HG03097 (cell line): ENCODE measurements at regions not wholly inside any gene's neighbourhood (a gene's known extent, or its start where the extent isn't known, plus 50 kb on each side); places are given as distances from the start of the nearest gene placed in this dataset.
"Not testable (repeated sequence)": the region's sequence is repeated elsewhere in the genome, so short reads cannot be mapped to it uniquely, and the experiment has no call there.

Source experiments
- ATAC-seq: cut with Tn5 transposase; IDR thresholded peaks from one replicate; pipeline ENCODE4 v1.9.1; 2021; ENCODE audit not compliant: unreplicated experiment, low FRiP score

DNA sequence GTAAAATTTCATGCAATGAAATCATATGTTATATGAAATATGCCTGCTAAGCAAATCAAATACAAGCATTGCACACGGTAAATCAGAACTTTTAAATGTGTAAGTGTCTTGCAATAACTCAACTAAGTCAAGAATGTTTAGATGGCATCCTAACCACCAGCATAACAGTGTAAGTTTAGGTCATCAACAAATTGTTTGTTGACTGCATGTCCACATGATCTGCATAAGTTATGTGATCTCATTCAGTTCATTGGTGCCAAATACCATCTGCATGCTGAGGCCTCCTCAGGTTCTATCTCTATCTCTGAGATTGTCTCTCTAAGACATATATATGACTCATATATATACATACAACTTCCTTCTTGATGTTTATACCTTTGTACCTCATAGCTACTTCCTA is 159.6 kb upstream of the STK32A start:
- no peak for ATAC-seq

DNA sequence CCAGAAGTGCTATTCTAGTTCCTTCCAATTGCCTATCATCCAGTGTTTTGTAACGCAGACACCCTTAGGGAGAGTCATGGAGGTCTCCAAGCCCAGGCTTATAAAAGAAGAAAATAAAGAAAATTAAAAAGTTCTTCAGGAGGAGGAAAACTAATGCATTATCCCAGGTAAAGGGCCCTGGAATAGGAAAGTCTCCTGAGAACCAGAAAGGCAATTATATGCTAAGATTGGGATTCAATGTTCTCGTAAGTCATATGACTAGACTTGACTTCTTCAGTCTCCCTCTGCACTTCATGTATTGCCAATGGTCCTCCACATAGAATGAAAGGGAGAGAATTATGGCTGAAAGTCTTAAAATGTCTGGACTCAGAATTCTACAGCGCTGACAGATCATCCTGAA is 154.4 kb upstream of the STK32A start:
- no peak for ATAC-seq

DNA sequence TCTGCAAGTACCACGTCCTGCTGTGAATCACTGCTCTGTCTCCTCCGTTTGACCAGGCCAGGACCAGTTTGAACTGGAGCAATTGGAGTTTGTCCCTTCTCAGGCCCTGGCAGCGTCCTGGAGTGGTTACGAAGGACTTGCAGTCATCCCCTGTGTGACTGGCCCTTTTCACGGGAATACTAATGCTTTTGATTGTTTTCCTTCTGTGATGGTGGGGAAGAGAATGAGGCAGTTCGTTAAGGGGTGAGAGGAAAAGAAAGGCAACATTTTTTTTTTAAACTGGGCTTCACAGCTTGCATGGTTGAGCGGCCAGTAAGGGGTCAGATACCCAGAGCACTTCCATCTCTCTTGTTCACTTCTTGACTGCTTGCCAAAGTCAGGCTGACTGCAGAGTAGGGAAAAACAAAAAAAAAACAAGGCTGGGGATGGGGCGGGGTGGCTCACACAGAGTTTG is 153.5 kb upstream of the STK32A start:
- ATAC-seq, result no peak

DNA sequence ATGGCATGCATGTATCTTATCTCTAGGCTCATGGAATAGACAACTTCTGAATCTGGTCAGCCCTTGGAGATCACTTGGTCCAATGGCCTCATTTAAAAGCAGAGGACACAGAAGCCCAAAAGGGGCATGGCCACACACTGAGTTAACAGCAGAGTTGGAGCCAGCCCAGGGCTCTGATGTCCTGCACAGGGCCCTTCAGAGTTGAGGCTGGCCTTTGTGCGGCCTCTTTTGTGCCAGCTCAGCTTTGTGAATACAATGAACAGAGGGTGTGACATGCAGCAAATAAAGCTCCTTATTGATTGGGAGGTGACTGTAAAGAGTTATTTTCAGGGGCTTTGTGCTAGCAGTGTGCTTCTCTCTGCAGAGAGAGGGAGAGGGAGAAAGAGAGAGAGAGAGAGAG is 150.1 kb upstream of the STK32A start:
- no peak for ATAC-seq

DNA sequence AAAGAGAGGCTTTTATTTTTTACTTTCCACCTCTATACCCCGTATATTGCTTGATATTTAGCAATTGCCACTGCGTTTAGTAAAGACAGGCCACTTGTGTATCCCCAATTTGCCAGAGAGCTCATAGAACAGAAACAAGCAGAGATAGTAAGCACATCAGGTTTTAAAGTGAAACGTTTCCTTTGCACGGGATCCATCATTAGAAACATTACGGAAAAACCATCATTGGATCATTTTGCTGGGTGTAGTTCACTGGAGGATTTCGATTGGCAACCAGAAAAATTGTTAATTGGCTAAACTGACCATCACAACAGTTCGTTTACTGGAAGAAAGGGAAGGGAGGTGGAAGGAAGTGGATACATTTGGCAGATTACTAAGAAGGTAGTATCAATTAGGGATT is 149.4 kb upstream of the STK32A start:
- ATAC-seq, result no peak

DNA sequence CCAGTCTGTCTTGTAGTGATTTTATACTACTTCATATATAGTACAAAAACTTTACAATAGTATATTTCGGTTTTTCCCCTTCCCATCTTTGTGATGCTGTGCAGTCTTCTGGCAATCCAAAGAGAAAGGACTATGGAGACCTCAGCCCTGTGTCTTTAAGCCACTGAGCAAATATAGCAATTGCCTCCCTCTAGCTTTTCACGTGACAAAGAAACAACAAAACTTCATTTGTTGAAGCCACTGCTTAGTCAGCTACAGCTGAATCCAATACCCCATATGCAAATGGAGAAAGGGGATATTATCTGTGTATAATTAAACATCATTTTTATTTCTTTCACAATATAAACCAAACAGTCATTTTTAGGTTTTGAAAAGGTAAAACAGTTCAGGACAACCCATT is 142.8 kb upstream of the STK32A start:
- no peak for ATAC-seq

DNA sequence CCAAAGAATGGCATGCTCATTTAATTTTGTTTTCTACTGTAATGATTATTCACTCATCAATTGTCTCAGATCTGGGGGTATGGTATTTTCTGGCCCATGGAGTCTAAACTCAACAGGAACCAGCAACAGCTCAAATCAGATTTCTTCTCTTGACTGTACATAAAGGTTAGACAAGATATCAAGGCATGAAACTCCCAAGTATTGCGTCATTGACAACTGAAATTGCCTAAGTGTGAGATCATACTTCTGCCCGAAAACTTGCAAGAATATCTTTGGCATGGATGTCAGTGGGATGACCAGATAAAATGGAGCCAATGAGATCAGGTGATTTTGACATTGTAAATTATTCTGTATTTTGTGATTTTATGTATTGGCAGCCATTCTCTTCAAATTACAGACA is 141.7 kb upstream of the STK32A start:
- no peak for ATAC-seq

DNA sequence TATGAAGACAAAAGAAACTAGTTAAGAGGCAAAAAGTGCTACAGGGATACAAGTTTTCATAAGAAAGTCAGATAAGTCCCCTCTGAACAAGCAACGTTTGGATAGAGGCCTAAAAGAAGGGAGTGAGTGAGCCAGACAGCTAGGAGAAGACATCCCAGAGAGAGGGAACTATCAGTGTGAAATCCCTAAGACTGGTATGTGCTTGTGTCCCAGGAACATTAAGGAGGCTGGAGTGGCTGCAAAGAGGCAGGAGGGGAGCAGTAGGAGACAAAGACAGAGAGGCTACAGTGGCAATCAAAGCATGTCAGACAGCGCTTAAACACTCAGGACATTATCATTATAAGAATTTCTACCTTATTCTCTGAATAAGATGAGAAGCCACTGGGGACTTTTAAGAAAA is 139.1 kb upstream of the STK32A start:
- ATAC-seq, result no peak

DNA sequence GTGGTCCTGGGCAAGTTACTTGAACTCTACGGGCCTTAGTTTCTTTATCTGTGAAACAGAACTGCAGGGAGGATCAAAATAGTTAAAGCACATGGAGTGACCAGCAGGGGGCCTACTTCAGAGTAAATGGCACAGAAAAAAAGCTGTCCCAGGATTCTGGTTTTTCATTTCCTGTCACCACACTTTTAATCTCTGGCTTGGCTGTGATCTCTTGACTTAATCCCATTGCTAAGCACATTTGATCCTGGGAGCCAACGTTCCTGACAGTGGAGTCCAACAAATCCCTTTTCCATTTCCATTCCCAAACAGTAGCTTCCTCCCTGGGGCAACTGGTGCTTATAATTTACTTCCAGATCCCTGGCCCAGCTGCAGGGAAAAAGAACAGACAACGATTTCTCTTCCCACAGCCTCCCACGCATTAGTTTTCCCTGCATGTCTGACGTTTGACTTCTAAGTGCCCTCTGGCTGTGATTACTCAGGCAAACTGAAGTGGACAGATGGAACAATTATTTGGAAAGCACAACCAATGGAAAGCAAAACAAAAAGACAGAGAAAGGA is 136.5 kb upstream of the STK32A start:
- ATAC-seq, result no peak

DNA sequence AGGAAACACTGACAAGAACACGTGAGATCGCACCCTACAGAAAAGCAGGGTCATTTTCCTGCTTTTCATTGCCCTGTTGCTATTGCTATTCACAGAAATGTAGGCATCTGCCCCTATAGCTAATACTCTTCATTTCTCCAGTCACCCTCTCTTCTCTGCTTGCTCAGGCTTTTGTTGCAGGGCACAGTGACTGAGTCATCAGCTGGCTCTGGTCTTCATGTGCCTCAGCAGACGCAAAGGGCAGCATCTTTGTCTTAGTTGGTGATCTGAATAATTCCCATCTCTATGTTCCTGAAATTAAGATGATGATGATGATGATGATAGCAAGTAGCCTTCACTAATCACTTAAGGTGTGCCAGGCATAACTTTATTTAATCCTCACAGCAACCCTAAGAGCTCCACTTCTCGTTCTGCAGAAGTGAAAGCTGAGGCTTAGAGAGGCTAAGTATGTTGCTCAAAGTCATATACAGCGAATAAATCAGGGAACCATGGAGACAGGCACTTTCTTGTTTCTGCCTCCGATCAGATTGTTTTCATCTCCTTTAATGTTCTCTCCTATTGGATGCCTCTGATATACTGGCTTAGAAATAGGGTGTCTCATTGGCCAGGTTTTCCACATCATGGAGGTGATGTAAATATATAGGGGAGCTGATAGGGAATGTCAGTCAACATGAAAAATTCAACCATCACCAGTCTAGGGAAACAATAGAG is 133.0 kb upstream of the STK32A start:
- no peak for ATAC-seq

DNA sequence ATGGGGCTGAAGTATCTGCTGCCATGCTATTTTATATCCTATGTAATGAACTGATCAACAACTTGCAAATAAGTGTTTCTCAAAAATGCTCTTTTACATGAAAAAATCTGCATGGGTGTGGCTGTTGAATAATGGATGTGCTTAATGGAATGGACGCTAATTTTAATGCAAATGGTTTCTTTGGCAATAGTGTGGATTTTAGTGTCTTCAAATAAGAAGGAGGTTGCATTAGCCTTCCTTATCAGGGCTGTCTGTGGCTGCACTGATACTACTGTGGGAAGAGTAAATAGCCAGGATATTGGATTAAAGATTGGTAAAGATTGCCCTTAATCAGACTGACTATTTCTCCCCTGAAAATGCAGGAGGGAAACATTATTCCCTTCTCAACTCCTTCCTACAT is 121.9 kb upstream of the STK32A start:
- no peak for ATAC-seq

DNA sequence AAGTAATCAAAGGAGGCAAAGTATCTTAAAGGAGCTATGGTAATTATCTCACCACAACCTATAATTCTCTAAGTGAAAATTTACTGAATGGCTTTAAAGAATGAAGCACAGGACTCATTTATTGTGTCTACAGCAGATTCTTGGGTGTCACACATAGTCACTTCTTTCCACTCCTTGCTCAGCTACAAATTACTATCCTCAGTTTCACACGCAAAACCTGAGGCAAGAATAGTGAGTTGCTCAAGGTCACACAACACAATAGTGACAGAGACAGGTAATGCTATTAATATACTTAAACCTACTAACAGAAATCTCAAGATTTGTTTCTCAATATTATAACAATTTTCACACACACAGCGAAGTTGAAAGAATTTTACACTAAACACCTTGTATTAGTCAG is 120.9 kb upstream of the STK32A start:
- no peak for ATAC-seq

DNA sequence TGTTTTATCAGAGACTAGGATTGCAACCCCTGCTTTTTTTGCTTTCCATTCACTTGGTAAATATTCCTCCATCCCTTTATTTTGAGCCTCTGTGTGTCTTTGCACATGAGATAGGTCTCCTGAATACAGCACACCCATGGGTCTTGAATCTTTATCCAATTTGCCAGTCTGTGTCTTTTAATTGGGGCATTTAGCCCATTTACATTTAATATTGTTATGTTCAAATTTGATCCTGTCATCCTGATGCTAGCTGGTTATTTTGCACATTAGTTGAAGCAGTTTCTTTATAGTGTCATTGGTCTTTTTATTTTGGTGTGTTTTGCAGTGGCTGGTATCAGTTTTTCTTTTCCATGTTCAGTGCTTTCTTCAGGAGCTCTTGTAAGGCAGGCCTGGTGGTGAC is 95.1 kb upstream of the STK32A start:
- ATAC-seq, result not testable (repeated sequence)

DNA sequence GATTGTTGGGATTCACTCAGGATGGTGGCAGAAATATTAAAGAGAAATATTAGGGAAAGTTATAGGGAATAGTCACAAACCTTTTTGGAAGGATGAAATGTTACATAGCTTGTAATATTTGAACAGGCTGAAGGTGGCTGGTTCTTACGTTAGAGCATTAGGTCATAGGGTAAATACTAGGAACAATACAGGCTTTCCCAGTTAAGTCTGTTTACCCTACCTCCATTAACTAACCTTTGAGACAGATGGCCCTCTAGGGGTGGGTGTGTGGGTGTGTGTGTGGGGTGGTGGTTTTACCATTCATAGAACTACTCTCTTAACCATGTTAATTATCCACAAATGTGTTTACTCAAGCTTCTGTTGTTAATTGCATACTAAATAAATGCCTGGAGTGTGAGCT is 94.3 kb upstream of the STK32A start:
- ATAC-seq, result no peak

DNA sequence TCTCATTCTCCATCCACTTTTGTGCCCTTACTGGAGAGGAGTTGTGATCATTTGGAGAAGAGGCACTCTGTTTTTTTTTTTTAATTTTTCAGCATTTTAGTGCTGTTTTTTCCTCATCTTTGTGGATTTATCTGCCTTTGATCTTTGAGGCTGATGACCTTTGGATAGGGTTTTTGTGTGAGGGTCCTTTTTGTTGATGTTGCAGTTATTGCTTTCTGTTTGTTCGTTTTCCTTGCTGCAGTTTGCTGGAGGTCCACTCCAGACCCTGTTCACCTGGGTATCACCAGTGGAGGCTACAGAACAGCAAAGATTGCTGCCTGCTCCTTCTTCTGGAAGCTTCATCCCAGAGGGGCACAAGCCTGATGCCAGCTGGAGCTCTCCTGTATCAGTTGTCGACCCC is 93.2 kb upstream of the STK32A start:
- not testable (repeated sequence) for ATAC-seq

DNA sequence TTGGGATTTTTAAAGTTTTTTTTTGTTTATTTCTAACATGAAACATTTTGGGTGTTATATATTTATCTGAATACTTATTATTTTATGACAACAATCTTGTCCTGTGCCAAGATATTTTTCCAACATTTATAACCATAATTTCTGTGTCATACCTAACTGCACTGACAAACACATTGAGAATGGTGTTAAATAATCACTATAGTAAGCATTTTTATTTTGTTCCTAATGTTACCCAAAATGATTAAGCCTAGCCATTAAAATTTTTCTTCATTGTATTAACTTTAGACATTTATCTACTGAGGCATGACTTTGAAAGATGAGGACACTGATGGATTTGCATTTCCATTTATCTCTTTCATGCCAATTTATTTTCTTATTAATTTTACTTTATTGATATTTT is 91.6 kb upstream of the STK32A start:
- no peak for ATAC-seq

DNA sequence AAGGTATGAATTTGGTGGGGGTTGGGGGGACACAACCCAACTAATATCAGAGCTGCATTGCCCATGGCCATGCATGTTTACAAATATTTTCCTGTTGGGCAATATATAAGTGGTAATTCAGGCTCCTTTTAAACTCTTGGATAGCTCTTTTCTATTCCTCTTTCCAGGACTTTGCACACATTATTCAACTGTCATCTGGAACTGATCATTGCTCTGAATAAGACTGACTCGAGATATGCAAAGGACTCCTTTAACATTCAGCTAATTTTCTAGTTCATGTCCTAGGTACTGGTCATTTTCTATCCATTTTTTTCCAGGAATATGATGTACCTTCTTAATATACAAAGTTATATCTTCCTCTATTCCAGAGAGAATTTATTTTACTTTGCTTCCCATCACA is 89.5 kb upstream of the STK32A start:
- no peak for ATAC-seq

DNA sequence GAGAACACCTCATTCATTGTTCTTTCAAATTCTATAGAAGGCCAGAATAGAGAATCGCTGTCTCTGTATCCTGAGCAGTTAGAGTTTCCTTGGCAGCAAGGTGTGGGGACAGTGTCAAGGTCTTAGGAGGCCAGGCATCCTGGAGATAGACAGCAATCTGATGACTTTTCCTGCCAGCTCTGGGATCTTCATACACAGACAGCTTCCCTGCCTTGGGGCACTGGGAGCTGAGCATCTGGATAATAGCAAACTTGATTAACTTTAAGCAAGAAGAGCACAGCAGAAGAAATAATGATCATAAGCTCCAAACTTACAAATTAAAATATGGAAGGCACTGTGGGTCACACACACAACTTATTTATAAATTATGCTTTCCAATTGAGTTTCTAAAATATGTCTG is 86.1 kb upstream of the STK32A start:
- ATAC-seq, result no peak

DNA sequence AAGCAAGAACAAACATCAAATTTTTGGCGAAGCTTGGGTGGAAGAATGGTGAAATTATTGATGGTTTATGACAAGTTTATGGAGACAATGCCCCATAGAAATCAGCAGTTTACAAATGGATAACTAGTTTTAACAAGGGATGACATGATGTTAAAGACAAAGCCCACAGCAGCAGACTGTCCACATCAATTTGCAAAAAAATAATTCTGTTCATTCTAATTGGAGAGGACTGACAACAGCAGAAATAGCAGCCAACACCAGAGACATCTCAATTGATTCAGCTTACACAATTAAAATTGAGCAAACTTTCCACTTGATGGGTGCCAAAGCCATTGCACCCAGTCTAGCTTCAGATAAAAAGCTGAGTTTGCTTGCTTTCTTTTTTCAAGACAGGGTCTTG is 82.7 kb upstream of the STK32A start:
- no peak for ATAC-seq

DNA sequence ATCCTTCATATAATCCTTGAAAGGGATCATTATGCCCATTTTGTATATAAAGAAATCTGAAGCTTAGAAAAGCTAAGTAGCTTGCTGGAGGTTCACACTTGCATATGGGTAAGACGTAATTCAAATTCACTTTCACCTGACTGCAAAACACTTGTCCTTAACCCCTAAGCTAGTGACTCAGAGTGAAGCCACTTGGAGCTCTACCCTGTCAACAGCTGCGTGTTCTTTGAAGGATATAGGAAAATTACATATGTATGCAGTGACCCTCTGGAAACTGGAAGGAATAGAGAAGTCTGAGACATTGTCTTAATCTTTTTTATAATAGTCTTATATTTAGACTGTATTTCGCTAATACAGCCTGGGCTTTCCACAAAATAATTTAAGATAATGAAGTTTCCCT is 80.0 kb upstream of the STK32A start:
- ATAC-seq, result no peak

DNA sequence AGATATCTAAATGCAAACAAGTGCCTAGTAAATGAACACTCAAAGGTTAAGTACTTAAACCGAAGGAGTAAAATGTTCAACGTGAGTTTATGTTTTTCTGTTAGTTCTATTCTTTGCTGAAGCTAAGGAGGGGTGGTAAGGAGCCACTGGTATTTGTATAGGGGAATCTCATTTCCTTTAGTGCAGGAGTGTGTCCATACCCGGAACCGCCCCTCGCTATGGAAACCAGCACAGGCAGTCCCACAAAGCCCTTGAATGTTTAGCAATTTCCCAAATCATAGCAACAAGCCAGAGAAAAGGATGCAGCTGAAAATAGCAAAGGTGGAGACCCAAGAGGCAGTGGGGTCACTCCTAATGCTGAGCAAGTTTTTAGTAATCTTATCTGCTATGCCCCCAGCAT is 78.8 kb upstream of the STK32A start:
- ATAC-seq, result no peak

DNA sequence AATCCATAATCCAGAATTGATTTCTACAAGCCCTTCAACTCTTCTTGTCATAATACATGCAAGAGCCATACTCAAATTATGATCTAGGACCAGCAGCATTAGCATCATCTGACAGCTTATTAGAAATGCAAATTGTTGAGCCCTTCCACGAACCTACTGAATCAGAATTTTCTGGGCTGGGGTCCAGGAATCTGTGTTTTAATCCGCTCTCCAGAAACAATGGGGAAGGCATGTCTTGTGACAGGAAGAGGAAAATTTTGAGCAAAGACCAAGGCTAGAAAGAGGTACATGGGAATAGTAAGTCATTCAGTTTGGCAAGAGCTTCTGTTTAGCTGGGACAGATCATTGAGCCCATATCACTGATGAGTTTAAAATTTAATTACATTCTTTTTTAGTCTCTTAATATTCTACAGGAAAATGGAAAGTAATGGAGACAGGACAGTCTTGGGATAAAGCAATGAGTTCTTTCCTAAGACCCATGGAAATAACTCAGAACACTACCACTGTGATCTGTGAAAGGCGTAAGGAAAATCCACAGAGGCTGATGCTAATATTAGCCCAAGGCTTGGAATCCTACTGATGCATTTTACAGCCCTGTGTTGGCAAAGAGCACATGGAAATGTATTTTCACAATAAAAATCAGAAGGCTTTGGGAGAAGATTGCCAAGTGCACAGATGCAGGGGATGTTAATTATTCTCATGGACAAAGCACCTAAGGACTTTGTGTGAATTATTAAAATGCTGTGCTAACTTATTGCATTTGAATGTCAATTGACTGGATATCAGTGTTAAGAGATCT is 73.7 kb upstream of the STK32A start:
- no peak for ATAC-seq
